HL-60 (cell line): ENCODE measurements at regions not wholly inside any gene's neighbourhood (a gene's known extent, or its start where the extent isn't known, plus 50 kb on each side); places are given as distances from the start of the nearest gene placed in this dataset.

Source experiments
- DNase-seq, 2 experiments: peaks; one replicate each; pipeline ENCODE4 v3.0.0-alpha.2; 2010 to 2020; ENCODE audit warnings: low read depth in 1 of 2, low spot score in 1 of 2
- H3K27ac ChIP-seq: fragments of 250-450 bp; sonication (Bioruptor Pico); replicated peaks from 2 replicates; pipeline ENCODE4 v1.5.1; 2020; ENCODE audit warnings: mild to moderate bottlenecking, moderate library complexity
- H3K27me3 ChIP-seq: fragments of 250-450 bp; sonication (Bioruptor Pico); 2 replicates; pipeline ENCODE4 v1.5.1; 2021; ENCODE audit warnings: mild to moderate bottlenecking, moderate library complexity; ENCODE audit not compliant: insufficient read depth, poor library complexity, severe bottlenecking
- H3K4me3 ChIP-seq: replicated peaks from 2 replicates; pipeline ENCODE4 v1.5.1; 2011; ENCODE audit warnings: mild to moderate bottlenecking, control low read depth, low read length; ENCODE audit not compliant: insufficient read depth
- CTCF ChIP-seq: IDR thresholded peaks from one replicate; pipeline ENCODE4 v1.5.1; 2011; ENCODE audit warnings: low read length, control low read depth, inconsistent platforms; ENCODE audit not compliant: insufficient read depth
- GABPA ChIP-seq: IDR thresholded peaks from 2 replicates; pipeline ENCODE4 v1.6.1; 2012; ENCODE audit warnings: low read depth
- POLR2AphosphoS5 ChIP-seq: IDR thresholded peaks from 2 replicates; pipeline ENCODE4 v1.6.1; 2012; ENCODE audit warnings: low read depth
- REST ChIP-seq: IDR thresholded peaks from 2 replicates; pipeline ENCODE4 v1.6.1; 2012; ENCODE audit warnings: low read depth; ENCODE audit not compliant: insufficient replicate concordance
- SPI1 ChIP-seq: IDR thresholded peaks from 2 replicates; pipeline ENCODE4 v1.6.1; 2012; ENCODE audit warnings: low read depth, mild to moderate bottlenecking, borderline replicate concordance

DNA sequence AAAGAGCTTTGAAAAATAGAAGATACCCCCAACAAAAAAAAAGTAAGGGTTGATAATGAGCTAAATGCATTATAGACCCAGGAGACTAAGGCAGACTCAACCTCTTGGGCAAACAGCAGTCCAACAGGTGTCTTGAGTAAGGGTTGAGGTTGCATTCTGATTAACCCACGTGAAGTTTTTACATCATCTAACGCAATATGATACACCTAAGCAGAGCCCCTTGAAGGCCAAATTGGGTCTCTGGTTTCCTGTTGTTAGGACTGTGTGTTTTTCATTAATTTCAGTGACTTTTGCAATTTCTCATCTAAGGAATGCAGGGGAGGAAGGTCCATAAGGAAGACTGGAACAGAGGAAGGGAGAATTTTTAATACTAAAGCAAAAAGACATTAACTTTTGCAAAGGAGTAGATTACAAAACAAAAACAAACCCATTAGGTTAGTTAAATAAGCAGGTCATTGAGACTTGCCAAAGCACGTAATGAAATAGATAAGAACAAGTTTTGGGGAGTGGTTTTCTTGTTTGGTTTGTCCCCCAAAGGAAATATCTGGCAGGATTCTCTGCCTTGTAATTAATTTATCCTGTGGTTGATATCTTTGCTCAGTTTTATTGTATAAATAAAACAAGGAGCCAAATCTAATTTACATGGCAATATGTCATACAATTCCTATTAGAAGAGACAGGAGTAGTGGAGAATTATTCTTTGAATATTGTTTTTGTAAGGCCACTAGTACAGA lies 244.3 kb downstream of the ETAA1 start:
- TF ChIP-seq SPI1 (no peak), CTCF (no peak), GABPA (no peak), POLR2AphosphoS5 (no peak), REST (no peak)
- Histone ChIP-seq H3K27ac (no peak overlapping the region), H3K4me3 (no peak overlapping the region), H3K27me3 (peaks cover 7% of the 10 kb centered on the region)
- no peak for DNase-seq

- TF ChIP-seq REST (no peak), SPI1 (no peak), GABPA (no peak), CTCF (no peak), POLR2AphosphoS5 (no peak)
- no peak overlapping the region for H3K4me3 ChIP-seq
- H3K27ac ChIP-seq, result no peak overlapping the region
- no peak for DNase-seq
- peaks cover 7% of the 10 kb centered on the region for H3K27me3 ChIP-seq
Measured at GRCh38 chr2:67642046-67642382, 244.9 kb downstream of the ETAA1 start.

DNA sequence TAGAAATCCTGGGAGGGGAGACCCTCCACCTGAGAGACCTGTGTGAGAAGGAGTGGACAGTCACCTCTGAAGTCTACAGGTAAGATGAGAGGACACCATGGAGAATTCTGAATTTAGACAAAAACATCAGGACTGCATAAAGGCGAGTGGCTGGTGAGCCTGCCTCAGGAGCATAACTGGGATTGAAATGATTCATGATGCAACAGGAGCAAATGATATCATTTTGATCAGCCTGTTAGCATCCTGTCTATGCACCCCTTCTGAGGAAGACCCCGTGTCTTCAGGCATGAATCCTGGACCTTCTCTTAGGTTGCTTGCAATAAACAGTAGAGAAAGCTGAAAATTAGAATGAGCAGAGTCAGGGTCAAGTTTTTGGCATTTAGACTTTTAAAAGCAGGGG lies 245.8 kb downstream of the ETAA1 start:
- TF ChIP-seq REST, result no peak
- H3K27me3 ChIP-seq, result peaks cover 7% of the 10 kb centered on the region

More for the DNA sequence above, 245.8 kb downstream of the ETAA1 start:
- Histone ChIP-seq H3K4me3 (no peak overlapping the region), H3K27ac (no peak overlapping the region)
- DNase-seq, result no peak
